ENCODE measurements at regions not wholly inside any gene's neighbourhood (a gene's known extent, or its start where the extent isn't known, plus 50 kb on each side); places are given as distances from the start of the nearest gene placed in this dataset.
"Not testable (repeated sequence)": the region's sequence is repeated elsewhere in the genome, so short reads cannot be mapped to it uniquely, and the experiment has no call there.

DNA sequence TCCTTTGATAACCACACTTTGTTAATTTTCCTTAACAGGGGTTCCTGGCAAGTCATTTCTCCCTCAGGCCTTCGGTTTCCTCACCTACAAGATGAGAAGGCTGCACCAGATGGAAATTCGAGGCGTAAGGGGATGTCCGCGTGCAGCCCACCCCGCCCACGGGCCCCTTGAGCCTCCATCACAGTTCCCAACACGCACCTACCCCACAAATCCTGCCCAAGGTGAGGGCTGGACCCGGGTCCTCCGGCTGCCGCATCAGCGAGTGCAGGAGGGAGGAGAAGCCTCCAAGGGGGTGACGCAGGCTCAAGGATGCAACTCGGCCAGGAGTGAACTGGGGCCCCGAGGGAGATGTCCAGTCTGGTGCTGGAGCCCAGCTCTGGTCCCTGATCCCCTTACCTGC, 169.2 kb upstream of the TP53TG3D start:
- TF ChIP-seq POLR2A, POLR2AphosphoS5 (IDR thresholded peaks at IDR 0.05): not testable (repeated sequence)
- TF ChIP-seq, protein P1, sequence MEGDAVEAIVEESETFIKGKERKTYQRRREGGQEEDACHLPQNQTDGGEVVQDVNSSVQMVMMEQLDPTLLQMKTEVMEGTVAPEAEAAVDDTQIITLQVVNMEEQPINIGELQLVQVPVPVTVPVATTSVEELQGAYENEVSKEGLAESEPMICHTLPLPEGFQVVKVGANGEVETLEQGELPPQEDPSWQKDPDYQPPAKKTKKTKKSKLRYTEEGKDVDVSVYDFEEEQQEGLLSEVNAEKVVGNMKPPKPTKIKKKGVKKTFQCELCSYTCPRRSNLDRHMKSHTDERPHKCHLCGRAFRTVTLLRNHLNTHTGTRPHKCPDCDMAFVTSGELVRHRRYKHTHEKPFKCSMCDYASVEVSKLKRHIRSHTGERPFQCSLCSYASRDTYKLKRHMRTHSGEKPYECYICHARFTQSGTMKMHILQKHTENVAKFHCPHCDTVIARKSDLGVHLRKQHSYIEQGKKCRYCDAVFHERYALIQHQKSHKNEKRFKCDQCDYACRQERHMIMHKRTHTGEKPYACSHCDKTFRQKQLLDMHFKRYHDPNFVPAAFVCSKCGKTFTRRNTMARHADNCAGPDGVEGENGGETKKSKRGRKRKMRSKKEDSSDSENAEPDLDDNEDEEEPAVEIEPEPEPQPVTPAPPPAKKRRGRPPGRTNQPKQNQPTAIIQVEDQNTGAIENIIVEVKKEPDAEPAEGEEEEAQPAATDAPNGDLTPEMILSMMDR (IDR thresholded peaks at IDR 0.05), result not testable (repeated sequence)

Measured in breast epithelium (tissue), 3 donors.